Small intestine (tissue), 7 donors: ENCODE measurements at regions not wholly inside any gene's neighbourhood (a gene's known extent, or its start where the extent isn't known, plus 50 kb on each side); places are given as distances from the start of the nearest gene placed in this dataset.
"Not testable (repeated sequence)": the region's sequence is repeated elsewhere in the genome, so short reads cannot be mapped to it uniquely, and the experiment has no call there.

Experiments
- DNase-seq, 2 donors: peaks; one replicate each; pipeline versions ENCODE4 v3.0.0 to v3.0.0-alpha.2; 2013
- FAIRE-seq: peaks from 2 replicates; lab custom pipeline; 2012; peaks lifted over from hg19 to GRCh38; lab: Jason Lieb, UNC
- H3K27ac ChIP-seq, 3 donors: one replicate each; pipeline ENCODE4 v1.5.1; 2013; ENCODE audit warnings: low read length in 2 of 3, mild to moderate bottlenecking in 2 of 3, control low read depth in 1 of 3, inconsistent platforms in 1 of 3, low read depth in 1 of 3, moderate library complexity in 1 of 3
- H3K27me3 ChIP-seq, 3 donors: one replicate each; pipeline ENCODE4 v1.6.1; 2013; ENCODE audit warnings: low read length in 3 of 3, inconsistent platforms in 1 of 3; ENCODE audit not compliant: control insufficient read depth in 3 of 3, insufficient read depth in 3 of 3
- H3K36me3 ChIP-seq, 3 donors: one replicate each; pipeline ENCODE4 v1.6.1; 2013; ENCODE audit warnings: low read length in 3 of 3, inconsistent platforms in 1 of 3, low read depth in 1 of 3, mild to moderate bottlenecking in 1 of 3, moderate library complexity in 1 of 3; ENCODE audit not compliant: control insufficient read depth in 3 of 3, insufficient read depth in 2 of 3
- H3K4me1 ChIP-seq, 3 donors: one replicate each; pipeline ENCODE4 v1.6.1; 2013; ENCODE audit warnings: low read length in 2 of 3, inconsistent platforms in 1 of 3, low read depth in 1 of 3, mild to moderate bottlenecking in 1 of 3, moderate library complexity in 1 of 3; ENCODE audit not compliant: control insufficient read depth in 3 of 3, insufficient read depth in 2 of 3
- H3K4me3 ChIP-seq, 3 donors: one replicate each; pipeline ENCODE4 v1.5.1; 2013; ENCODE audit warnings: low read length in 3 of 3, control low read depth in 1 of 3, inconsistent platforms in 1 of 3, low read depth in 1 of 3, mild to moderate bottlenecking in 1 of 3, moderate library complexity in 1 of 3
- H3K9me3 ChIP-seq, 2 donors: one replicate each; pipeline ENCODE4 v1.6.1; 2013; ENCODE audit warnings: low read depth in 1 of 2, low read length in 1 of 2; ENCODE audit not compliant: control insufficient read depth in 2 of 2, insufficient read depth in 1 of 2
- WGBS, 3 donors: extraction: QIAGEN DNeasy Blood & Tissue Kit; methylation state at CpG; one replicate each; pipeline ENCODE4 v1.1.7; 2013; 5-methylcytosine and 5-hydroxymethylcytosine counted together
- donor health status: healthy with polysubstance abuse.
- donor health status: control.
- donor health status: control.
- donor health status: Bipolar disorder and iron deficiency.
- donor health status: healthy.

- 67 to 88% (median 86%) methylated on average over 1 of the region's 4 CpGs for WGBS, 3 donors
- H3K27me3 ChIP-seq, H3K27ac ChIP-seq, DNase-seq, H3K4me3 ChIP-seq, H3K4me1 ChIP-seq, FAIRE-seq, H3K36me3 ChIP-seq, H3K9me3 ChIP-seq: not testable (repeated sequence)
Measured at GRCh38 chr1:206337024-206337423, 133.3 kb upstream of the IKBKE start.

GRCh38 chr1:206350493-206351275 lies 119.6 kb upstream of the IKBKE start:
- H3K9me3 ChIP-seq, H3K27me3 ChIP-seq, H3K27ac ChIP-seq, H3K4me3 ChIP-seq, DNase-seq, FAIRE-seq, H3K36me3 ChIP-seq, H3K4me1 ChIP-seq: not testable (repeated sequence)
- WGBS, 3 donors, result 41 to 49% (median 46%) methylated on average over 2 of the region's 2 CpGs

DNA sequence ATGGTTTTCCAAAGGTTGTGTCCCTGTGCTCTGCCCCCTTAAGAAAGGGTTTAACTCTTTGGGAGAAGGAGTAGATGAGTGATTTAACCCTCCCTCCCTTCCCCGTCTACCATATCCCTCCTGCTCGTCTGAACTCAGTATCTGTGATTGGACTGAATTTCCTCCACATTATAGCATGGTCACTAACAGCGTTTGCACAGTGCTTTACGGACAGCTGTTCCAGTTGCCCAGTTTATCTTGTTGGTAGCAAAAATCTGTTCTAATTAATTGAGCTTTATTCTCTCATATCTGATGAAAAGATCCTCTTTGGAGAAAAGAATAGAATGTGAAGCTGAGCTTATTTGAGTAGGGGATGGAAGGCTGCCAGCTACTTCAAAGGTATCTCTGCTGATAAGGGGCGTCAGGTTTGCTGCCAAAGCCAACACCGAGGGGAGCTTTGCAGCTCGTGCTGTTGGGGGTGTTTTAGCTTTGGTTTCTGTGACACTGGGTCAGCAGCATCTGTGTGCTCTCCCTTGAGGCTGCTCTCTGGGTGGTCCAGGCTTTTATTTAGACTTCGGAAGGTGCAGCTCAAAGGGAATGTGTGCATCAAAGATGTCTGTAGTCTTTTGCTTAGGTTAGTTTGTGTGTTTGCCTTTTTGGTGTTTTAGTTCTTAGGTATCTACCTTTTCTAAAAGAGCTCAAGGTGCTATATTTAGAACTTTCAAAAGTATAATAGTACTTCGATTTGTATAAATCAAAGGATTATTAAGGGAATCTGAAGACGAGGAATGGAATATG lies 118.8 kb upstream of the IKBKE start:
- not testable (repeated sequence) for H3K27ac ChIP-seq, H3K27me3 ChIP-seq, FAIRE-seq, H3K36me3 ChIP-seq, DNase-seq, H3K9me3 ChIP-seq, H3K4me1 ChIP-seq, H3K4me3 ChIP-seq
- WGBS, 3 donors, result 27 to 63% (median 46%) methylated on average over 4 of the region's 10 CpGs

DNA sequence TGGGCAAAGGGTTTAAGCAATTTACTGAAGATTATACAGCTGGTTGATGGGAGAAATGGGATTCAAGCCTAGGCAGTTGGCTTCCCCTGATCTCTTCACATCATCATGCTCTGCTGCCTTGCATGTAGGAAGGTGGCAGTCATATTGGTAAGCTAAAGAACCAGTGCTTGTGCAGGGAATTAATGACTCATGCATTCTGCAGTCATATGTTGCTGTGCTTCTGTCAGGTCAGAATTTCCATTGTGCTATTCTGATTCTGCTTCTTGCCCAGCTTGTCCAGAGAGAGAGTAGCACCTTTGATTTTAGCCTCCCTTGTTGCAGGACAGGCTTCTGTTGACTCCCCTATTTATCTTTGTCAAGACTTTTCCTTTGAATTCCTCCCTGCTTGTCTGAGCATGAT lies 114.0 kb upstream of the IKBKE start:
- H3K27me3 ChIP-seq, H3K9me3 ChIP-seq, H3K36me3 ChIP-seq, DNase-seq, H3K4me1 ChIP-seq, FAIRE-seq, H3K4me3 ChIP-seq, H3K27ac ChIP-seq: not testable (repeated sequence)

- H3K27me3 ChIP-seq, H3K4me1 ChIP-seq, H3K36me3 ChIP-seq, DNase-seq, FAIRE-seq, H3K9me3 ChIP-seq, H3K27ac ChIP-seq, H3K4me3 ChIP-seq: not testable (repeated sequence)
- 81 to 100% (median 85%) methylated on average over 1 of the region's 3 CpGs for WGBS, 3 donors
Measured at GRCh38 chr1:206357962-206358361, 112.3 kb upstream of the IKBKE start.

DNA sequence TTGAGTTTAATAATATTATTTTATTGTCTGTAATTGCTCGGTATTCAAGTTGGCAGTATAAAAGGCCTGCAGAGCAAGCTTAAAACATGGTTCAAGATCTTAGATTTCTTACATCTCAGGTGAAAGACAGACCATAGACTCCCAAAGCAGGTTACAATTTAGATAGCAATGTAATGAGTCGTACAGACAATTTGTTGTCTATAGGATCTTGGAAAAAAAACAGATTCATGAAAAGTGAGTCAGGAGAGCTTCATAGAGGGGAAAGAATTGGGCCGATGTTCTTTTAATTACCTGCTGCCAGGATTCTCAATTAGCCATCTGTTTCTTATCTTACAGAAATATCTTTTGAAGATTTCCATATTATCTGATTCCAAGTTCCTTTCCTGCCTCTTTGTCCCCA lies 111.5 kb upstream of the IKBKE start:
- WGBS, 3 donors, result 92 to 95% (median 95%) methylated on average over 2 of the region's 3 CpGs
- H3K27me3 ChIP-seq, H3K36me3 ChIP-seq, H3K9me3 ChIP-seq, FAIRE-seq, H3K27ac ChIP-seq, H3K4me1 ChIP-seq, H3K4me3 ChIP-seq, DNase-seq: not testable (repeated sequence)

GRCh38 chr1:206359377-206359776 lies 110.9 kb upstream of the IKBKE start:
- H3K27me3 ChIP-seq, FAIRE-seq, H3K4me1 ChIP-seq, H3K27ac ChIP-seq, H3K9me3 ChIP-seq, DNase-seq, H3K4me3 ChIP-seq, H3K36me3 ChIP-seq: not testable (repeated sequence)

DNA sequence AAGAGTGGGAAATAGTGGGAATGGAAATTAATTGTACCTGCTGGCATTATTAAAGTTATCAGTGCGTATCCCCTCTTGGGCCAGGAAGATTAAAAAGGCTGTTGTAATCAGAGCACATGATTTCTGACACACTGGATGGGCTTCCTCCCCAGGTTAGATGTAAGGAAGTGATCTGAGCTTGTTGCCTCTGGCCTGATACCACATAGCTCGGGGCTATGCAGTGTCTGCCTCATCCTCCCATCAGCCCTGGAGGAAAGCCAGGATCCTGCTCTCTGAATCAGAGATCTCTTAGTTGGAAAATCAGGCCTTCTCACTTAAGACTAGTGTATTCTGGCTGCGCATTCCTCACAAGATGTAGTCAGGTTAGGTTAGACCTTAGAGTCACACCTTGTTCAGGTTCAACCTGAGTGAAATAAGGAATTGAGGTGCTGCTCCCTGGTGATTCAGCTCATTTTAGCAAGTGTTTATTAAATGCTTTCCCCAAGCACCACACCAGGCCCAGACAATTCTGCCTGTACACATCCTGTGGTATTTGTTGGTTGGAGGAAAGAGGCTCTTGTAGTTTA lies 108.2 kb upstream of the IKBKE start:
- H3K9me3 ChIP-seq, H3K36me3 ChIP-seq, H3K4me1 ChIP-seq, H3K27ac ChIP-seq, FAIRE-seq, DNase-seq, H3K4me3 ChIP-seq, H3K27me3 ChIP-seq: not testable (repeated sequence)
- 82 to 100% (median 91%) methylated on average over 1 of the region's 3 CpGs for WGBS, 3 donors
